Osteocyte (in vitro differentiated cells): ENCODE measurements at regions not wholly inside any gene's neighbourhood (a gene's known extent, or its start where the extent isn't known, plus 50 kb on each side); places are given as distances from the start of the nearest gene placed in this dataset.

Source experiments
- DNase-seq: peaks from one replicate; pipeline ENCODE4 v3.0.0; 2021; ENCODE audit warnings: mixed read lengths; ENCODE audit not compliant: unreplicated experiment; ENCODE audit errors: extremely low spot score
- H3K27ac Mint-ChIP-seq: one replicate; pipeline ENCODE4 v1.8.0; 2021; ENCODE audit warnings: mild to moderate bottlenecking, mixed read lengths; ENCODE audit not compliant: unreplicated experiment
- H3K27me3 Mint-ChIP-seq: one replicate; pipeline ENCODE4 v1.8.0; 2021; ENCODE audit warnings: mixed read lengths; ENCODE audit not compliant: unreplicated experiment
- H3K36me3 Mint-ChIP-seq: one replicate; pipeline ENCODE4 v1.8.0; 2021; ENCODE audit warnings: mixed read lengths; ENCODE audit not compliant: unreplicated experiment
- H3K4me1 Mint-ChIP-seq: one replicate; pipeline ENCODE4 v1.8.0; 2021; ENCODE audit warnings: mixed read lengths; ENCODE audit not compliant: unreplicated experiment
- H3K4me3 Mint-ChIP-seq: one replicate; pipeline ENCODE4 v1.8.0; 2021; ENCODE audit warnings: mild to moderate bottlenecking, moderate library complexity, mixed read lengths; ENCODE audit not compliant: unreplicated experiment
- H3K9me3 Mint-ChIP-seq: one replicate; pipeline ENCODE4 v1.8.0; 2021; ENCODE audit warnings: mixed read lengths; ENCODE audit not compliant: unreplicated experiment
- CTCF ChIP-seq: fragments of 200-600 bp; sonication (generic); IDR thresholded peaks from 2 replicates; pipeline ENCODE4 v1.5.0; 2021; ENCODE audit warnings: antibody characterized with exemption, mild to moderate bottlenecking, moderate library complexity

- no peak overlapping the region for H3K4me3 Mint-ChIP-seq
- H3K27ac Mint-ChIP-seq, result no peak overlapping the region
- H3K27me3 Mint-ChIP-seq, result peaks cover 22% of the 10 kb centered on the region
- peaks cover 35% of the 10 kb centered on the region for H3K4me1 Mint-ChIP-seq
- no peaks in the 10 kb centered on the region for H3K36me3 Mint-ChIP-seq
- TF ChIP-seq CTCF, result no peak
- no peaks in the 10 kb centered on the region for H3K9me3 Mint-ChIP-seq
- no peak for DNase-seq
These were observed 117.6 kb downstream of the MRPL14 start for GRCh38 chr6:44009425-44010321.

- Mint-ChIP-seq H3K36me3 (no peaks in the 10 kb centered on the region), H3K9me3 (no peaks in the 10 kb centered on the region), H3K4me1 (peaks cover 38% of the 10 kb centered on the region), H3K4me3 (no peak overlapping the region), H3K27ac (no peak overlapping the region), H3K27me3 (peaks cover 22% of the 10 kb centered on the region)
- no peak for TF ChIP-seq CTCF
- DNase-seq, result no peak
These were observed 118.4 kb downstream of the MRPL14 start for GRCh38 chr6:44008821-44009370.

- no peaks in the 10 kb centered on the region for H3K36me3 Mint-ChIP-seq
- H3K4me3 Mint-ChIP-seq, result no peak overlapping the region
- no peaks in the 10 kb centered on the region for H3K9me3 Mint-ChIP-seq
- peaks cover 40% of the 10 kb centered on the region for H3K4me1 Mint-ChIP-seq
- no peak for DNase-seq
- H3K27me3 Mint-ChIP-seq, result peaks cover 18% of the 10 kb centered on the region
- no peak for TF ChIP-seq CTCF
- no peak overlapping the region for H3K27ac Mint-ChIP-seq
These were observed 119.2 kb downstream of the MRPL14 start for GRCh38 chr6:44007818-44008621.

- H3K9me3 Mint-ChIP-seq, result no peaks in the 10 kb centered on the region
- H3K36me3 Mint-ChIP-seq, result no peaks in the 10 kb centered on the region
- H3K27ac Mint-ChIP-seq, result no peak overlapping the region
- H3K4me1 Mint-ChIP-seq, result peaks cover 35% of the 10 kb centered on the region
- DNase-seq, result no peak
- TF ChIP-seq CTCF, result no peak
- no peak overlapping the region for H3K4me3 Mint-ChIP-seq
- H3K27me3 Mint-ChIP-seq, result peaks cover 18% of the 10 kb centered on the region
These were observed 120.4 kb downstream of the MRPL14 start for GRCh38 chr6:44006872-44007303.
